RCC 7860 (cell line): ENCODE measurements at regions not wholly inside any gene's neighbourhood (a gene's known extent, or its start where the extent isn't known, plus 50 kb on each side); places are given as distances from the start of the nearest gene placed in this dataset.

Source experiments
- DNase-seq: peaks from one replicate; pipeline ENCODE4 v3.0.0-alpha.2; 2015; ENCODE audit warnings: low spot score
- FAIRE-seq: peaks from 2 replicates; lab custom pipeline; 2012; peaks lifted over from hg19 to GRCh38; lab: Jason Lieb, UNC

DNA sequence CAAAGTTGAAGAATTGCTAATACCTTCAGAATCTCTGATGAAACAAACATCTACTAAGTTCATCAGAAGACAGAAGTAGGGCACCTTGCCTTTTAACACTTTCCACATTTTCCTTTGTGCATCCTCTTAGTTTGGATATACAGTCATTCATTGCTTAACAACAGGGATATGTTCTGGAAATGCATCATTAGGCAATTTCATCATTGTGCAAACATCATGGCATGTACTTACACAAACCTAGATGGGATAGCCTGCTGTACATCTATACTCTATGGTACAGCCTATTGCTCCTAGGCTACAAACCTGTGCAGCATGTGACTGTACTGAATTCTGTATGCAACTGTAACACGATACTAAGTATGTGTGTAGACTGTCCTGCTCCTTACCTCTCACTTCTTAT, 169.8 kb downstream of the SUCLA2 start:
- FAIRE-seq (no peak), DNase-seq (no peak)

DNA sequence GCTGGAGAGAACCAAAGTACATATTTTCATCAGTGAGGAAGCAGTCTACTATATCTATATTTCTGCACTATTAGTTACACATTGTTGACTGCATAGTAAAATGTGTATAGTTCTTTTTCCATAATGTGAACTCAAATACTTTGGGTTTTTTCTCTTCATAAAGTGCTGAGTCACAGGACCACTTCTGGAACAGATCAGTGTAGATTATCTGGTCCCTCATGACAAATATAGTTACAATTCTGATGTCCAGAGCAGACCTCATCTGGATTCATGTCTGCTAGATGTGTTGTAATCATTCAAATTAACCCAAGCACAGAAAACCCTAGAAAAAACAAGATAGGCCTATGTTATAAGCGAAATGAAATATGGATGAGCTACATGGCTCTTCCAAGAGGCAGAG, 171.4 kb downstream of the SUCLA2 start:
- DNase-seq, result no peak
- FAIRE-seq, result no peak

DNA sequence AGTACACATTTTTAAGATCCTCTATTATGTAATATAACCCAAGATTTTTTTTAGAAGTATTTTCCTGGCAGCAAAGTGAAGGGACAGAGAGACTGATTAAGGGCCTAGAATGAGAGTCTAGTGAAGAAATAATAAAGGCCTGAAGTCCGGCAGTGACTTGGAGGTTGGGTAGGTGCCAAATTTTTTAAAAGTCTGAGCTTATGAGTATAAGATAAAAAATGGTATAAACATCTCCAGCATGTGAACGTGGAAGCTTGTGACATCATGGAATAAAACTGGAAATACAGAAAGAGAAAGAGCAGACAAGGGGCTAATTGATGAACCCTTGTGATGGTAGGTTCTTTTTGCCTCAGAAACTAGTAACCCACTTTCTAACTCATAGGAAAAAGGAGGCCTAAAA, 174.6 kb downstream of the SUCLA2 start:
- no peak for DNase-seq
- no peak for FAIRE-seq

DNA sequence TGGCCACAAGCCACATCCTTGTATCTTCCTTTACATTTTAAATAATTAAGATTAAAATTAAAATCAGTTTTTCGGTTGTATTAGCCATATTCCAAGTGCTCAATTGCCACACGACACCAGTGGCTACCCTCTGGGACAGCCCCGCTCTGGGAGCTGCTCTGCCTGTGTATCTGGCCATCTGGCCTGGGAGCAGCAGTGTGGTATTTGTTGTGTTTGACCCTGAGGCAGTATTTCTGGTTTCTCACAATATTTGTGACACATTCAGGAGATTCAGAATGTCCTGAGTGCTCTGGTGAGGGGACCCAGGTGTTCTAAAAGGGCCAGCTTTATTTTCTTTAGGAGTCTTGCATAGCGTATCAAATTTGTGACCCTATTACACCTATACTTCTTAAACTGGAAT, 179.0 kb downstream of the SUCLA2 start:
- DNase-seq (no peak), FAIRE-seq (no peak)

DNA sequence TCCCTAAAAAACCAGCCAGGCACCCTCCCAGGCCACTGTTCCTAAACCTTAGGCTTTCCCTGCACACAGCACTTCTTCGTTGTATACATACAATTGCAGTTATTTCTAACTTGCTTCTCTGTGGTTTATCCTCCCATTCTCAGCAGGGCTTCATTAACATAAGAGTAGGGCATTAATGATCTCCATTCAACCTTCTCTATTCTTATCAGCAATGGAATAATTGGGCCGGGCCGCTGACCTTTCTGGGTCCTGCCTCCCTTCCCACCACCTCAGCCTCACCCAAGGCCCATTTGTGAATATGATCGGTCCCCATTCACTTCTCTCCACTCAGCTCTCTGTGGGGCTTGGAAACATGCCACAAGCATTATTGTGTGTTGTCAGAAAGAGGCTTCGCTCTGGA, 184.2 kb downstream of the SUCLA2 start:
- FAIRE-seq (no peak), DNase-seq (no peak)

DNA sequence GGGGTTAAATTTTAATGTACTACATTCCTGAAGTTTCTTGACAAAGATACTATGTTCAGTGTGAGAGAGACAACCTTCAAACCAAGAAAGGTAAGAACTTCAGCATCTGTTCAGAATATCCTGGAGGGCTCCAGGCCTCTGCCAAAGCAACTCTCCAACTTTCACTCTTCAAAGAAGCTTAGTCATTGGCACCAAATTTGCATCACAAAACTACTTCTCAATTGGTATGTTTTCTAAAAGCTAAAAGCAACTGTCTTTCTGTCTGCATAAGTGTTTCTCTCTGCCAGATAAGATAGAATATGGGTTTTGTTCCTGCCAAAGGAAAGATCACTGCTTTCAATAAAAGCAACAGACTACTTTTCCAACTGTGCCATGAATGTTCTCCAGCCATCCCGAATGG, 187.4 kb downstream of the SUCLA2 start:
- DNase-seq, result no peak
- no peak for FAIRE-seq

DNA sequence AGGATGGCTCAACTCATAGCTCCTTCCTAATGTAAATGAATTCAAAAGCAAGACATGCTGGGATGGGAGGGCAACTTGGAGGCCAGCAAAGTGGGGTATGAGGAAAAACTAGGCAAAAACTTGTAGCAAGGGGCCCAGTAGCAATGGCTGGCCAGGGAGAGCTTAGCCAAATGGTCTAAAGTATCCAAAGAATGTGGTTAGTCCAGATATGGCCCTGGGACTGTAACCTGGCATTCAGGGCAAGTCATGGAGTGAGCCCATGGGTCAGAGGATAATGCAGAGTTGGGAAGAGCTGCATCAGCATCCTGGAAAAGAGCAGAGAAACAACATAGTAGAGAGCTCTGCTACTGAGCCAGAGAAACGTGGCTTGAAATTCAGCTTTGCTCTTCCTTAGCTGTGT, 191.7 kb downstream of the SUCLA2 start:
- FAIRE-seq (no peak), DNase-seq (no peak)

DNA sequence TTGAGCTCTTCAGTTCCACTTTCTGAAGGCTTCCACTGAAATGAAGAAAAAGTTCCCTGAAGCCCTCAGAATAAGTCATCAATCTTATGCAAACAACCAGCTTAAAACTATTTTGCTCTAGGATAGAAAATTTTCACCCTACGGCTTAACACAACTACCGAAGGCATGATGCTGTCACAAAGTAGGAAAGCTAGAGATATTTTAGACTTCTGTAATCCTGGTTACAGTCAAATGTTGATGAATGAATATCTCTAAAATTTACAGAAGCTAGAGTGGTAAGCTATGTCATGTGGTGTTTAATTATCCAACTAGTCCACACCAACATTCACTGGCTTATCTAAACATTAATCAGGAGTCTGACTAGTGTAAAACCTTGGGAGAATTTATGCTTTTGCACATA, 197.9 kb downstream of the SUCLA2 start:
- DNase-seq, result no peak
- no peak for FAIRE-seq

DNA sequence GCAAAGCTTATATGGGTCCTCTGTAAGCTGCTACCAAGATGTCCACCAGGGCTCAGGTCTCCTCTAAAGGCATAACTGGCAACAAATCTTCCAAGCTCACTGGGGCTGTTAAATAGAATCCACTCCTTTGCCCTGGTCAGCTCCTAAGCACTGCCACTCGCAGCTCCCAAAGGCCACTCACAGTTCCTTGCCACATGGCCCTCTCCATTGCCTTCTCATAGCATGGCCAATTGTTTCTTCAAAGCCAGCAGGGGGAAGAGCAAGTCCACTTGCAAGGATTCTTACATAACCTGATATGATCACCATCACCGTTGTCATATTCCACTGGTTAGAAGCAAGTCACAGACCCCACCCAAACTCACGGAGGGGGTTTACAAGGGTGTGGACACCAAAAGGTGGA, 199.5 kb downstream of the SUCLA2 start:
- DNase-seq (no peak), FAIRE-seq (no peak)

DNA sequence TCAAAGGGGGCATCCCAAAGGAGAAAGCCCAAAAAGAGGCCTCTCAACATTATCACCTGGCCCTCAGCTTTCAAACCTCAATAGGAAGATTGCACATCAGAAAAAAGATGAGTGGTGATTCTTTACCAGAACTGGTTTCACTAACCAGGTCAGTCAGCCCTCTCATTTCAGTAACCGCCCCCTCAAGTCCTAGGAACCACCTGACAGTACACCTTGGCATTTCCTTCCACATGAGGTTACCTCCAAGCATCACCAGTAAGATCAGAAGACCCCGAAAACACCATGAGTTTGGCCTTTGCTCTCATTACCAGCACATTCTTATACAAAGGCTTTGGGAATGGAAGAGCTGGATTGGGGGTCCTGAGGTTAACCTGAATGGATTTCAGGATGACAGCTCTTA, 200.5 kb downstream of the SUCLA2 start:
- FAIRE-seq (no peak), DNase-seq (no peak)

DNA sequence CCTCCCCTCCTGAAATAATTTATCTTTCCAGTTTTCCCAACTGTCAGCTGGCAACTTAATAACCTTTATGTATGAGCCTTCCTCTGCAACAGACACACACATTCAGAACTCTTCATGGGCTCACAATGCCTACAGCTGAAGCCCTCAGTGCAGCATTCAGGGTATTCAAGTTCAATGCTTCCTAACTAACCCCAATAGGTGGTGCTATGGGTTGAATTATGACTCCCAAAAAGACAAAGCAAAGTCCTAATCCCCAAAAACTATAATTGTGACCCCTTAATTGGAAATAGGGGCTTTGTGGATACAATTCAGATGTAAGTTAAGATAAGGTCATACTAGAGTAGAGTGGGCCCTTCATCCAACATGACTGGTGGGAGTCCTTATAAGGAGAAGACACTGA, 202.2 kb downstream of the SUCLA2 start:
- DNase-seq (no peak), FAIRE-seq (no peak)

DNA sequence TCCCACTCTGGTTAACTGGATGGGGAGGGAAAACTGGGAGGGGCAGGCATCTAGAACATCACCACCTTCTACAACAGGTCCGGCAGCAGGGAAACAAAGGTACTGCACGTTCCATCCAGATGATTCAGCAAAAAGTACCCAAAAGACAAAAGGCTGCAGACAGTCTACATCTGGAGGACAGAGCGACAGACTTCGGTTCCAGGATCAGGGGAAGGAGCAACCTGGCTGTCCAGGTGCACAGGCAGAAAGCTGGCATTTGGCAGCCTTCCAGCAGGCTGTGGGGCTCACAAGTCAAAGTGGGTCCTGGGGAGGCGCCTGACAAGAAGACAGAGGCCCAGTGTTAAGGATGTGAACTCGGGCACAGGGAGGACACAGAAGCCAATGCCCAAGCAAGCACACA, 202.9 kb downstream of the SUCLA2 start:
- no peak for FAIRE-seq
- DNase-seq, result no peak

DNA sequence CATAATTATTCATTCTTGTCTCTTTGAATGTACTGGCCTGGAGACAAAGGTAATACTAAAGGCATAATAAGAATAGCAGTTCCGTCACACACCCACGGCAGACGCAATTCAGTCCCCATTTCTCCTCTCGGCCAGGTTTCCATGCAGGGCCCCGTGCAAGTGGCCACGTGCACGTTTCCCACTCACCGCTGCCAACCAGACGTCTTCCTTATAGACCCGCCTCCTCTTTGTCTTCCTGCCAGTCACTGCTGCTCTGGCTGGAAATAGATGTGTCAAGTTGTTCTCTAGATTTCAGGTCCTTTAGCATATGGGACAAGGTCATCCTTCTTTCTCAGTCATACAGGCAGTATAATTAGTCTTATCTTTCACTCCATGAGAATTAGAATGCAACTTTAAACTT, 204.3 kb downstream of the SUCLA2 start:
- no peak for FAIRE-seq

DNA sequence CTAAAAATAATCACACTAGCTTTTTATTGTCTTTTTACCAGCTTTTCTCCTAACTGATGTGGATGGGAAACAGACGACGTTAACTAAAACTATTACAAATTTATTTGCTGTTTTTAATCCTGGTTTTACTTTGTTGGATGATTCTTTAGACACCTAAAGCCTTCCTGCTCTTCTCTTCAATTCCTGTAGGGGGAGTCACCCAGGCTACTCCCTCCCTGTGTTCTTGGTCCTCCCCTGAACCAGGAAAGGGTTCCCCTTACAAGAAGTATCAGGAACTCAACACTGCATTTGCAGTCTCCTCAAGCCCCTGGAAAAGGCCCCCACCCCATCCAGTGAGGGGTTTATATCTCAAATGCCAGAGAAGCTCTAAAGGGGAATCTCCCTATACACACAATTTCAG, 206.1 kb downstream of the SUCLA2 start:
- DNase-seq (no peak), FAIRE-seq (no peak)

More for the DNA sequence above, 204.3 kb downstream of the SUCLA2 start:
- no peak for DNase-seq

DNA sequence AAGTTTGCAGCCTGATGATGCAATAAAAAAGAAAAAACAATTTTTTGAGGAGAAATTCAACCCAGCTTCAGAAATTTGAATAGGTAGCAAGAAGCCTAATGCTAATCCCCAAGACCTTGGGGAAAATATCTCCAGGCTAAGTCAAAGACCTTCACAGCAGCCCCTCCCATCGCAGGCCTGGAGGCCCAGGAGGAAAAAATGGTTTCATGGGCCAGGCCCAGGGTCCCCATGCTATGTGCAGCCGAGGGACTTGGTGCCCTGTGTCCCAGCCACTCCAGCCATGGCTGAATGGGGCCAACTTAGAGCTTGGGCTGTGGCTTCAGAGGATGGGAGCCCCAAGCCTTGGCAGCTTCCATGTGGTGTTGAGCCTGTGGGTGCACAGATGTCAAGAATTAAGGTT, 210.3 kb downstream of the SUCLA2 start:
- no peak for DNase-seq
- FAIRE-seq, result no peak

DNA sequence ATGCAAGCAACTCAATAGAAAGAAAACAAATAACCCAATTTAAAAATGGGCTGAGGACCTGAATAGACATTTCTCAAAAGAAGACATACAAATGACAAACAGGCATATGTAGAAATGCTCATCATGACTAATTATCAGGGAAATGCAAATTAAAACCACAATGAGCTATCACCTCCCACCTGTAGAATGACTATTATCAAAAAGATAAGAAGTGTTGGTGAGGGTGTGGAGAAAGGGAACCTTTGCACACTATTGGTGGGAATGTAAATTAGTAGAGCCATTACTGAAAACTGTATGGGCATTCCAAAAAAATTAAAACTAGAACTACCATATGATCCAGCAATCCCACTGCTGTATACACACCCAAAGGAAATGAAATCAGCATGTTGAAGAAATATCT, 212.2 kb downstream of the SUCLA2 start:
- no peak for DNase-seq
- no peak for FAIRE-seq

DNA sequence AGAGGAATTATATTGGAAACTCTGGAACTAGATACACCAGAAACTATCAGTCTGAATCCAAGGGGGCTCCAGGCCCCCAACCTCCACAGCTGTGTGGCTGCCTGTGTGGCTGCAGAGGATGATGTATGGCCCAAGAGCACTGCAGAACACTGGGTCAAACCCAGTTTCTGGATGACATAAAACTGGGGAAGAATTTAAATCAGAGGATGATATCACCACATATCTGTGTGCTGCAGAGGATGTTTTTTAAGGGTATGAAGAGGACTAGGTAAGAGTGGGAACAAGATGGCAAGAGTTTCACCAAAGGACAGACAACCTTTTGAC, 226.4 kb downstream of the SUCLA2 start:
- FAIRE-seq, result no peak
- DNase-seq, result no peak

DNA sequence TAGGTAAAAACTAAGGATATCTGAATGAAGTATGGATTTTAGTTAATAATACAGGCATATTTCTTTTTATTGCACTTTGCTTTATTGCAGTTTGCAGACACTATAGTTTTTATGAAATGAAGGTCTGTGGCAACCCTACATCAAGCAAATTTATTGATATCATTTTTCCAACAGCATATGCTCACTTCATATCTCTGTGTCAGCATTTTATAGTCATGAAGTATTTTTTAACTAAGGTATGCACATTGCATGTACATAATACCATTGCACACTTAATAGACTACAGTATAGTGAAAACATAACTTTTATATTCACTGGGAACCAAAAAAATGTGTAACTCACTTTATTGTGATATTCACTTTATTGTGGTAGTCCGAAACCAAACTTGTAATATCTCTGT, 236.3 kb downstream of the SUCLA2 start:
- no peak for DNase-seq
- no peak for FAIRE-seq

DNA sequence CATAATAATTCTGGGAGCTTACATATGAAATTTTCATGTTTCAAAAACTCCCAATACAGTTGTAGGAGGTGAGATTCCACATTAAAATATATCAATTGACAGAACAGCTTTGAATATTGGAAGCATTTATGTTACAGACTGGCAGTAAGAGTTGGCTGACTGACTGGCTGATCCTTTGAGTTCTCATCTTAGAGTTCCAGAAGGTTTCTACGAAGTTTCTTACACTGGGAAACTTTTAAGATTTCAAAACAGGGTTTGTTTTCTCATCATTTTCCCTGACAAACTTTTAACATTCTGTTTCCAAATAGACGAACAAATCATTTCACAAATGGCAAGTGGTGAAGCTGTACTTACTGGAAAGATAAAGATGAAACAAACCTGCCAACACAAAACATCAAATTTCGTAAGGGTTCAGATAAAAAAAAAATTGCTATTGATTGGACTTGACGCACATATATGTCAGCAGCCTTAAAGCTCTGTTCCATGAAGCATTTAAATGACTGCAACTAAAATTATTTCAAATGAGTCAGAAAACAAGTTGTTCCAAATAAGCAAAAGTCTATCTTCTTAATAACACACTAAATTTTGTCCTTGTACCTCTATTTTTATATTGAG, 243.5 kb downstream of the SUCLA2 start:
- FAIRE-seq (no peak), DNase-seq (no peak)

DNA sequence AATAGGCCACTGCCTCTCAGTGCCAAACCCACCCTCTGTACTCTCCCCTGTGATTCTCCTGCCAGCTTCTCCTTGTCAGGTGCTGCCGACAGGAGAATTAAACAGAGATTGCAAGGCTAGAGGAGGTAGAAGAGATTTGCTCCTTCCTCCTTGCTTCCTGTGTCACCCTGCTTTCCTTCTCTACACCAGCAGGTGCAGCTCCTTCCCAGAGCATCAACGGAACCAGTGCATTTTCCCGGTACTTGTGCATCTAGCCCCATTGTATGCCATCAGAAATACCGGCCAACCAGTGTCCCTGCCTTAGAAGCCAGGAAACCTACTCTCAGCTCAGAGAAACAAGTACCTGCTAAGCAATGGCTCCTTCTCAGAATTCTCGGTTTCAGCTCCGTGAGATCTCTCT, 253.2 kb downstream of the SUCLA2 start:
- no peak for DNase-seq
- no peak for FAIRE-seq

DNA sequence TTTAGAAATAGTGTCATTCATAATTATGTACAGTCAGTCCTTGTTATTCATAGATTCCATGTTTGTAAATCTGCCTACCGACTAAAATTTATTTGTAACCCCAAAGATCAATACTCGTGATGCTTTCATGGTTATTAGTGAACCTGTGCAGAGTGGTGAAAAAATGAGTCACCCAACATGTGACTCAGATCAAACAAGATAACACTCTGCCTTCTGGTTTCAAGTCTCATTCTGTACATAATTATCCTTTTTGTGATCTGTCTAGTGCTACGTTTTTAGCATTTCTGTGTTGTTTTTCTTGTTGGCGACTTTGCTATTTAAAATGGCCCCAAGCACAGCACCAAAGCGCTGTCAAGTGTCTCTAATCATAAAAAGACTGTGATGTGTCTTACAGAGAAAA, 274.7 kb downstream of the SUCLA2 start:
- no peak for FAIRE-seq
- DNase-seq, result no peak

DNA sequence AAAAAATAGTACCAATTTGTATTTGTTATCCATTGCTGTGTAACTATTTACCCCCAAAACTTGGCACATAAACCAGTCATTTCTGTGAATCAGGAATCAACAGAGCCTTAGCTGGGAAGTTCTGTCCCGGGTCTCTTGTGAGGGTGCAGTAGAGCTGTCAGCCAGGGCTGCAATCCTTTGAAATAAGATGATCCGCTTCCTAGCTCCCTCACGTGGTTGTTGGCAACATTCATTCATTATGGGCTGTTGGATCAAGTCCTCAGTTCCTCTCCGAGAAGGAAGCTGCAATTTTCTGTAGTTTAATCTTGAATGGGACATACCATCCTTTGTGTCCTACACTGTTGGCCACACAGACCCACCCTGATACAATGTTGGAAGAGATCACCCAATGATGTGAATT, 277.2 kb downstream of the SUCLA2 start:
- DNase-seq, result no peak

DNA sequence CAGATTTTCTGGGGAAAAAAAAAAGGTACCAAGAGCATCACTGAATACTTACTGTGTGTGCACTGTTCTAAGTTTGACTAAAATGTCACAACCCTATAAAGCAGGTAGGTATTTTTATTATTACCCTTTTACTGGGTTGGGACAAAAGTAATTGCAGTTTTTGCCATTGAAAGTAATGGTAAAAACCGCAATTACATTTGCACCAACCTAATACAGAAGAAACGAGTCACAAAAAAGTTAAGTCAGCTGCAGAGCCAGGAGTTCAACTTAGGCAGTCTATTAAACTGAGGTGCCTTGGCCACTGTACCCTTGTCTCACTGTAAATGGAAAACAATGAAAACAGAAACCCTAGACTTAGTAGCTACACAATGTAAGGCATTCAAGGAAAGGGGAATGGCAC, 281.9 kb downstream of the SUCLA2 start:
- DNase-seq, result no peak
- no peak for FAIRE-seq

More for the DNA sequence above, 277.2 kb downstream of the SUCLA2 start:
- FAIRE-seq, result no peak

DNA sequence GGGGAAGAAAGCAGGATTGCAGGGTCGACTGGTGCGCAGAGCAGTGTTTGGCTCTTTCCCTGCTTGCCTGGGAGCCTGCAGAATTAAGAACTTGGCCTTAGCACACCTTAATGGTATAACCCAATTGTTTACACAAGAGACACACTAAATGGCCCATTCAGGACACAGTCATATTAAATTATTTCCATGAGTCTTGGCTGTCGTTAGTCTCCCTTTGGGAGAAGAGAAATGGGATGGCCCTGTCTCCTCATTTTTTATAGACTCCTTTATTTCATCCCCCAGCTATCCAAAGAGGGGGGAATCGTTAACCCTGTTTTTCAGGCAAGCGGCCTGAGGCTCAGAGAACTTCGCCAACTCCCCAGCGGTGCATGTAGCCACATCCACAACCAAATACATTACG, 282.5 kb downstream of the SUCLA2 start:
- FAIRE-seq (no peak), DNase-seq (no peak)
